HepG2 (cell line): ENCODE measurements at regions not wholly inside any gene's neighbourhood (a gene's known extent, or its start where the extent isn't known, plus 50 kb on each side); places are given as distances from the start of the nearest gene placed in this dataset.

Source experiments
- ATAC-seq: fragments of 200-7000 bp; cut with Tn5 transposase; 3 replicates; pipeline ENCODE4 v1.9.1; 2020; ENCODE audit warnings: mild to moderate bottlenecking, moderate library complexity
- BruUV-seq: library from RNA; stranded (reverse); fragments of 400-500 nt; replicated peaks from 2 replicates; lab custom pipeline; 2021; lab: Mats Ljungman, UMichigan
- CTCF ChIA-PET: fragments of 300-600 bp; formaldehyde crosslinking; extraction: SDS; loops from one replicate; lab custom pipeline; 2021; ENCODE audit warnings: low total read pairs, inconsistent platforms, low intra/inter-chr PET ratio; lab: Yijun Ruan, JAX
- POLR2A ChIA-PET: fragments of 350-600 bp; sonication (Branson Sonifier 250); formaldehyde crosslinking; loops from one replicate; lab custom pipeline; 2020; ENCODE audit warnings: antibody characterized with exemption, inconsistent platforms; lab: Yijun Ruan, JAX
- DNase-seq: peaks from one replicate; pipeline ENCODE4 v3.0.0-alpha.2; 2015; ENCODE audit warnings: low spot score
- FAIRE-seq: peaks from 3 replicates; lab custom pipeline; 2011; peaks lifted over from hg19 to GRCh38; lab: Jason Lieb, UNC
- H2AFZ ChIP-seq: one replicate; pipeline ENCODE4 v1.6.1; 2011; ENCODE audit warnings: low read length, inconsistent platforms
- H3K27ac ChIP-seq: fragments of 300-600 bp; 3 replicates; pipeline ENCODE4 v1.8.0; 2011; ENCODE audit warnings: mixed run types, mild to moderate bottlenecking, mixed read lengths, low read length, inconsistent platforms; ENCODE audit not compliant: insufficient read depth; ENCODE audit errors: extremely low read length
- H3K27me3 ChIP-seq, 2 experiments: fragments of 200-600 bp in 1 of 2; 2 replicates in 1 of 2; 3 replicates in 1 of 2; pipeline versions ENCODE4 v1.6.0 to v1.8.0; 2011; ENCODE audit warnings: low read length in 2 of 2, mild to moderate bottlenecking in 2 of 2, moderate library complexity in 2 of 2, inconsistent platforms in 1 of 2; ENCODE audit not compliant: insufficient read depth in 2 of 2, control insufficient read depth in 1 of 2
- H3K36me3 ChIP-seq, 2 experiments: fragments of 200-600 bp in 1 of 2; replicated peaks in 1 of 2; 2 replicates in 1 of 2; 3 replicates in 1 of 2; pipeline versions ENCODE4 v1.5.1 to v1.8.0; 2011; ENCODE audit warnings: low read length in 2 of 2, inconsistent platforms in 1 of 2; ENCODE audit not compliant: insufficient read depth in 2 of 2, control insufficient read depth in 1 of 2
- H3K4me1 ChIP-seq: 2 replicates; pipeline ENCODE4 v1.5.1; 2012; ENCODE audit warnings: low read length, inconsistent platforms; ENCODE audit not compliant: insufficient read depth
- H3K4me2 ChIP-seq: 2 replicates; pipeline ENCODE4 v1.6.0; 2011; ENCODE audit warnings: low read depth, low read length, inconsistent platforms
- H3K4me3 ChIP-seq, 3 experiments: fragments of 200-600 bp in 1 of 3; sonication (generic), shearing (Covaris generic) in 1 of 3; replicated peaks in 1 of 3; 2 replicates each; pipeline ENCODE4 v1.5.1; 2011 to 2016; ENCODE audit warnings: low read length in 3 of 3, inconsistent platforms in 2 of 3, low read depth in 2 of 3, mild to moderate bottlenecking in 2 of 3, control low read depth in 1 of 3, mixed read lengths in 1 of 3; ENCODE audit not compliant: insufficient read depth in 1 of 3
- H3K79me2 ChIP-seq: one replicate; pipeline ENCODE4 v1.6.1; 2011; ENCODE audit warnings: low read length, inconsistent platforms; ENCODE audit not compliant: insufficient read depth
- H3K9ac ChIP-seq: 2 replicates; pipeline ENCODE4 v1.6.0; 2011; ENCODE audit warnings: mild to moderate bottlenecking, low read depth, low read length, inconsistent platforms; ENCODE audit not compliant: insufficient read depth
- H3K9me3 ChIP-seq: 2 replicates; pipeline ENCODE4 v1.5.1; 2012; ENCODE audit warnings: mild to moderate bottlenecking, low read length
- H4K20me1 ChIP-seq: 2 replicates; pipeline ENCODE4 v1.6.0; 2011; ENCODE audit warnings: inconsistent platforms, mild to moderate bottlenecking, low read length, moderate library complexity; ENCODE audit not compliant: insufficient read depth
- CENPT ChIP-seq: sonication (generic); formaldehyde crosslinking; IDR thresholded peaks from 2 replicates; pipeline ENCODE4 v1.8.0; 2022; ENCODE audit warnings: low read depth, mild to moderate bottlenecking, moderate library complexity, missing genetic modification reagents
- ETV6 ChIP-seq: sonication (generic); formaldehyde crosslinking; conservative IDR thresholded peaks from 2 replicates; pipeline ENCODE4 v1.4.0; 2020; ENCODE audit warnings: missing genetic modification reagents
- FOXM1 ChIP-seq: sonication (generic); formaldehyde crosslinking; IDR thresholded peaks from 2 replicates; pipeline ENCODE4 v1.5.0; 2020; ENCODE audit warnings: missing genetic modification reagents
- FOXP1 ChIP-seq, 2 experiments: fragments of 450-650 bp in 1 of 2; IDR thresholded peaks; 2 replicates each; pipeline ENCODE4 v1.6.1; 2017 to 2018; ENCODE audit warnings: antibody characterized with exemption in 1 of 2
- MXD3 ChIP-seq: IDR thresholded peaks from 2 replicates; pipeline ENCODE4 v1.6.1; 2016; ENCODE audit warnings: mild to moderate bottlenecking, missing biosample characterization, missing genetic modification reagents
- NR2F1 ChIP-seq, 2 experiments: fragments of 450-650 bp in 1 of 2; formaldehyde crosslinking in 1 of 2; IDR thresholded peaks; 2 replicates each; pipeline versions ENCODE4 v1.5.0 to v1.6.1; 2016 to 2020; ENCODE audit warnings: mild to moderate bottlenecking in 1 of 2, missing compliant biosample characterization in 1 of 2, missing genetic modification reagents in 1 of 2, moderate library complexity in 1 of 2
- PAXIP1 ChIP-seq: sonication (generic); formaldehyde crosslinking; conservative IDR thresholded peaks from 2 replicates; pipeline ENCODE4 v1.4.0; 2020; ENCODE audit warnings: mild to moderate bottlenecking, missing genetic modification reagents, moderate library complexity
- REXO4 ChIP-seq: sonication (generic); formaldehyde crosslinking; IDR thresholded peaks from 2 replicates; pipeline ENCODE4 v1.8.0; 2022; ENCODE audit warnings: missing genetic modification reagents, mild to moderate bottlenecking, borderline replicate concordance
- U2AF1 ChIP-seq: fragments of 200-400 bp; formaldehyde crosslinking; optimal IDR thresholded peaks from 2 replicates; pipeline ENCODE3; 2017; ENCODE audit warnings: mild to moderate bottlenecking, low read depth, low read length
- ZFP82 ChIP-seq: sonication (generic); formaldehyde crosslinking; IDR thresholded peaks from 2 replicates; pipeline ENCODE4 v1.5.1; 2020; ENCODE audit warnings: mild to moderate bottlenecking, missing genetic modification reagents, borderline replicate concordance
- ZNF605 ChIP-seq: sonication (generic); formaldehyde crosslinking; IDR thresholded peaks from 2 replicates; pipeline ENCODE4 v1.8.0; 2022; ENCODE audit warnings: mild to moderate bottlenecking, missing genetic modification reagents
- ZNF768 ChIP-seq: sonication (generic); formaldehyde crosslinking; IDR thresholded peaks from 2 replicates; pipeline ENCODE4 v1.4.0; 2020; ENCODE audit warnings: missing genetic modification reagents
- WGBS: methylation state at CpG from one replicate; pipeline ENCODE4 v1.1.6; 2017; ENCODE audit warnings: low lambda C conversion rate; 5-methylcytosine and 5-hydroxymethylcytosine counted together
- in situ Hi-C: cut with HindIII; loops from 2 replicates; pipeline ENCODE4 v1.10.0; 2017; ENCODE audit warnings: low pct_unique_long_range_greater_than_20kb; ENCODE audit not compliant: extremely low pct_ligation_motif_present
- intact Hi-C: fragments of 100-400 bp; cut with micrococcal nuclease; formaldehyde crosslinking; loops from one replicate; pipeline ENCODE4 v1.10.0; 2022; ENCODE audit not compliant: unreplicated experiment
- TF ChIP-seq, protein P1 (sequence below): IDR thresholded peaks from 2 replicates; pipeline ENCODE4 v1.6.1; 2012; ENCODE audit warnings: low read depth, low read length, improper control_type of control experiment
- TF ChIP-seq, protein P2 (sequence below): sonication (generic); formaldehyde crosslinking; IDR thresholded peaks from 2 replicates; pipeline ENCODE4 v1.4.0; 2020; ENCODE audit warnings: missing genetic modification reagents

- 0 out of 2 replicates have a peak, but pooled peaks have one; percentile 14 for TF ChIP-seq PAXIP1
- TF ChIP-seq, protein P1, sequence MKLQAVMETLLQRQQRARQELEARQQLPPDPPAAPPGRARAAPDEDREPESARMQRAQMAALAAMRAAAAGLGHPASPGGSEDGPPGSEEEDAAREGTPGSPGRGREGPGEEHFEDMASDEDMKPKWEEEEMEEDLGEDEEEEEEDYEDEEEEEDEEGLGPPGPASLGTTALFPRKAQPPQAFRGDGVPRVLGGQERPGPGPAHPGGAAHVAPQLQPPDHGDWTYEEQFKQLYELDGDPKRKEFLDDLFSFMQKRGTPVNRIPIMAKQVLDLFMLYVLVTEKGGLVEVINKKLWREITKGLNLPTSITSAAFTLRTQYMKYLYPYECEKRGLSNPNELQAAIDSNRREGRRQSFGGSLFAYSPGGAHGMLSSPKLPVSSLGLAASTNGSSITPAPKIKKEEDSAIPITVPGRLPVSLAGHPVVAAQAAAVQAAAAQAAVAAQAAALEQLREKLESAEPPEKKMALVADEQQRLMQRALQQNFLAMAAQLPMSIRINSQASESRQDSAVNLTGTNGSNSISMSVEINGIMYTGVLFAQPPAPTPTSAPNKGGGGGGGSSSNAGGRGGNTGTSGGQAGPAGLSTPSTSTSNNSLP = peak; percentile 79; the same call in 1 of the 2 replicates
These were observed 223.5 kb upstream of the PHYHIPL start (continued) for GRCh38 chr10:58952747-58953466.

DNA sequence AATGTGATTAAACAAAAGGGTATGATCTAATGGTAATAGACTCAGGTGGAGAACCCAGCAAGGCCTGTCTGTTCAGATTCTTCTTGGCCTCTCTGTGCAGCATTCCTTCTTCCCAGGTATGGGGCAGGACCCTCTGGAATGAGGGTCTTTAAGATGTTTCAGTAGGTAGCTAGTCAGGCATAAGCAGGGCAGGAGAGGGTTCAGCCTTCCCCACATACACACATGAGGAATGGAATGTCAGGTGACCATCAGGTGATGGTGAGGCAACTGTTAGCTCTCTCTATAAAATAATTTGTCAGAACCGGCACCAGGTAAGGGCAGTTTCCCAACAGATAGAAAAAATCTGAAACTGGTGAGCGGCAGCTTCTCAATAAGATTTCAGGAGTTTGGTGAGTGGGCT lies 222.3 kb upstream of the PHYHIPL start:
- ATAC-seq (no peak), DNase-seq (no peak), FAIRE-seq (no peak)
- Histone ChIP-seq H3K27ac (no peak overlapping the region), H3K27me3 (no peaks in the 10 kb centered on the region), H3K79me2 (peaks cover 8% of the 10 kb centered on the region), H3K4me2 (no peak overlapping the region), H2AFZ (no peak overlapping the region), H3K9ac (no peak overlapping the region), H3K4me1 (peaks cover 65% of the 10 kb centered on the region), H3K9me3 (no peaks in the 10 kb centered on the region), H3K4me3 (no peak overlapping the region), H4K20me1 (no peaks in the 10 kb centered on the region), H3K36me3 (no peaks in the 10 kb centered on the region)
- in situ Hi-C loops = loop anchor here (10.0 kb wide), 2 partner anchors 281 to 671 kb away; no protein-coding TSS in a partner anchor
- BruUV-seq = no TSS peak
- ChIA-PET CTCF (no interaction called here), POLR2A (no interaction called here)
- intact Hi-C loops = loop anchor here (5.0 to 10.0 kb wide), 3 partner anchors 169 to 671 kb away; no protein-coding TSS in a partner anchor
- 94% methylated on average over 2 of the region's 2 CpGs for WGBS
- TF ChIP-seq MXD3 (CRISPR knock-in tag) (no peak), ZNF768 (CRISPR knock-in tag) (no peak), FOXM1 (CRISPR knock-in tag) (no peak), REXO4 (no peak), NR2F1 (CRISPR knock-in tag; IDR thresholded peaks at IDR 0.05) (no peak), ZFP82 (CRISPR knock-in tag) (no peak), FOXP1 (IDR thresholded peaks at IDR 0.05) (no peak), FOXP1 (CRISPR knock-in tag; IDR thresholded peaks at IDR 0.05) (no peak), ETV6 (CRISPR knock-in tag) (no peak), ZNF605 (no peak), CENPT (CRISPR knock-in tag) (no peak), U2AF1 (no peak)
- TF ChIP-seq, protein P2, sequence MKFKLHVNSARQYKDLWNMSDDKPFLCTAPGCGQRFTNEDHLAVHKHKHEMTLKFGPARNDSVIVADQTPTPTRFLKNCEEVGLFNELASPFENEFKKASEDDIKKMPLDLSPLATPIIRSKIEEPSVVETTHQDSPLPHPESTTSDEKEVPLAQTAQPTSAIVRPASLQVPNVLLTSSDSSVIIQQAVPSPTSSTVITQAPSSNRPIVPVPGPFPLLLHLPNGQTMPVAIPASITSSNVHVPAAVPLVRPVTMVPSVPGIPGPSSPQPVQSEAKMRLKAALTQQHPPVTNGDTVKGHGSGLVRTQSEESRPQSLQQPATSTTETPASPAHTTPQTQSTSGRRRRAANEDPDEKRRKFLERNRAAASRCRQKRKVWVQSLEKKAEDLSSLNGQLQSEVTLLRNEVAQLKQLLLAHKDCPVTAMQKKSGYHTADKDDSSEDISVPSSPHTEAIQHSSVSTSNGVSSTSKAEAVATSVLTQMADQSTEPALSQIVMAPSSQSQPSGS (CRISPR knock-in tag) = no peak
